ENCODE measurements at regions not wholly inside any gene's neighbourhood (a gene's known extent, or its start where the extent isn't known, plus 50 kb on each side); places are given as distances from the start of the nearest gene placed in this dataset.
A peak's percentile ranks its signal among the peaks of the same experiment; 100 is the strongest.

DNA sequence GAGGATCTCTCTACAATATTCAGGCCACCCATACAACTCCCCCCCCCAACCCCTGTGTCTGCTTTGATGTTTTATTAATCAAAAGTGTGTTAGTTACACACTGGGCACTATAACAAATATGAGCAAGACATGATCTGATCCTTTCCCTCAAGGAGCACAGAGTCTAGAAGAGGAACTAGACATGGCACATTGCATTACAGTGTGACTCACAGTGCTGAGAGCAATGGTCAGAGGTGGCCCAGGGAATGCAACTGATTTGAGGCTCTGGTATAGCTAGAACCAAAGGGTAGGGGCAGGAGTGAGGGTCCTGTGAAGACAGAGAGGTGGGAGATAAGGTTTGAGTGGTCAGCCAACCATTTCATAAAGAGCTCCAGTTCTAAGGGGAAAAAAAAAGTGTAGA is 539.2 kb downstream of the ACTL7B start:
- no peak for DNase-seq

- no peak for DNase-seq
Measured at GRCh38 chr9:108316066-108316465, 539.7 kb downstream of the ACTL7B start.

GRCh38 chr9:108311745-108312144 is 544.0 kb downstream of the ACTL7B start:
- no peak for DNase-seq

DNA sequence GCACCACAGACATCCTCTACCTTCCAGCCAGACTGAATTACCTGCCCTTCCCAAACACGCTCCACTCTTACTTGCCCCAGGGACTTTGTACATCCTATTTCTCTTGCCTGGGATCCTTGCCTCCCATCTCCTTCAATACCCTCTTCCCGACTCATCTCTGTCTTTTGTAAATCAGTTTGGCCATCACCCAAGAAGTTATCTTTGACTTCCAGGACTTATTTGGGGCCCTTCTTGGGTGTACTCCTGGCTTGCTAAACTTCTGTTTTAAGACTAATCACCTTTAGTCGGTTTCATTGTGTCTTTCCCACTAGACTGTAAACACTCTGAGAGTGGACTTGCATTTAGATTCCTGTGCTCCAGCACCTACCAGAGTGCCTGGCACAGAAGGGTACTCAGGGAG is 545.6 kb downstream of the ACTL7B start:
- DNase-seq: no peak

GRCh38 chr9:108300306-108301287 is 555.2 kb downstream of the ACTL7B start:
- DNase-seq: no peak

- no peak for DNase-seq
Measured at GRCh38 chr9:108297073-108297472, 558.7 kb downstream of the ACTL7B start.

GRCh38 chr9:108296056-108296455 is 559.7 kb downstream of the ACTL7B start:
- DNase-seq: no peak

DNA sequence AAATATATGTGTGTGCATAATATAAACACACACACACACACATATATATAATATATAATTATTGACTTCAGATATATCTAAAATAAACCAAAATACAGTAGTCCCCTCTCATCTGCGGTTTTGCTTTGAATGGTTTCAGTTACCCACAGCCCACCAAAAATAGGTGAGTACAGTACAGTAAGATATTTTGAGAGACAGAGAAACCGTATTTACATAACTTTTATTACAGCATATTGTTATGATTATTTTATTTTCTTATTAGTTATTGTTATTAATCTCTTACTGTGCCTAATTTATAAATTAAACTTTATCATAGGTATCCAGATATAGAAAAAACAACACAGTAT is 564.2 kb downstream of the ACTL7B start:
- DNase-seq: no peak

- DNase-seq: no peak
Measured at GRCh38 chr9:108290839-108291585, 564.8 kb downstream of the ACTL7B start.

DNA sequence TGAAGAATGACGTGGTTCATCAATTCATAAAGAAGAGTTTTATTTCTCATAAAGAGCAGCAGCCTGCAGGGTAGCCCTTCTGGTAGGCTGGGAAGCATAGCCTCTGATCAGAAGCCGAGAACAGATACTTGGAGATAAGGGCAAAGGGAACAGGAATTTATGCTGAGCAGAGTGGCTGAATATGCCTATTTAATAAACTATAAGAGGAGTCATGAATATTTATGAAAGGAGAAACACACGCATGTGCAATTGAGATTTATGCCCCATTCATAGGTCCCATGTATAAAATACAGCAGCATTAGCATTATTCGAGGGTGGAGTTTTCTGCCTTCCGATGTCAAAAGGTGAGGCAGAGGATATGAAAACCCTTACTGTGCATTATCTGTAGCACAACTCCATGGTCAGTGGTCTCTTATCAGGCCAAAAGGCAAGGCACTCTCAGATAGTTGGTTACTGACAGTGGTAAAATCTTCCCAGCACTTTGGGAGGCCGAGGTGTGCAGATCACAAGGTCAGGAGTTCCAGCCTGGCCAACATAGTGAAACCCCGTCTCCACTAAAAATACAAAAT is 569.1 kb downstream of the ACTL7B start:
- no peak for DNase-seq

DNA sequence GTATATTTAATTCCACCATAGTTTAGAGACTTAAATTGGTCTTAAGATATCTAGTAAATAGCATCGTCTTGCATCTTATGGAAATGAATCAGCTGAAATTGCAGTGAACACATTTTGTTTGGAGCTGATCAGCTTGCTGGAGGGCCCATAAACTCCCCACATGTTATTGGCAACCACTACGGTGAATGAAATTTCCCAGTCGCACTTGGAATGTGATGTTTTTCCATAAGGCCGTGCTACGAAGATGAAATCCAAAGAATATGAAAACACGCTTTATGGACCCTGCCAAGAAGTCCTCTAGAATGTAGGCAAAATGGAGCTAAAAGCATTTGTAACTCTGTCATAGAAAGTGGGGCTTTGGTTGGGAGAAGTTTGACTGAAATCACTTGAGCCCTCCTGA is 572.1 kb downstream of the ACTL7B start:
- no peak for DNase-seq

GRCh38 chr9:108282872-108283271 is 572.9 kb downstream of the ACTL7B start:
- no peak for DNase-seq

GRCh38 chr9:108281696-108282095 is 574.1 kb downstream of the ACTL7B start:
- DNase-seq: no peak

DNA sequence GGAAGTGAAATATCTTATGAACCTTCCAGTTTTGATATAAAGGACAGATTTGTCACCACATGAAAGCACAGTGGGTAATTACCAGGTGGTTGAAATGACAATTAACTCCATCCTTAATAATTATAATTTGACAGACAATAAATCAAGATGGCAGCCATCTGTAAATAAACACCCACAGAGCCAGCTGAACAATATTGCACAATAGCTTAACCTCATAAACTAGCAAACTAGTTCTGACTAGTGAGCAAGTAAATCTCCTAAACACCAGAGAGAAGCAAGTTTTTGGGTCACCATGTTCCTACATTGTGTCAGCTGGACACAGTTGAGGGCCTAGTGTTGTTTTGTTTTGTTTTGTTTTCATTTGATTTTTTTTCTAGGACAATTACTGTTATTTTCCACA is 577.4 kb downstream of the ACTL7B start:
- DNase-seq: no peak

- DNase-seq: no peak
Measured at GRCh38 chr9:108277216-108277615, 578.6 kb downstream of the ACTL7B start.

- DNase-seq: no peak
Measured at GRCh38 chr9:108275906-108276305, 579.9 kb downstream of the ACTL7B start.

DNA sequence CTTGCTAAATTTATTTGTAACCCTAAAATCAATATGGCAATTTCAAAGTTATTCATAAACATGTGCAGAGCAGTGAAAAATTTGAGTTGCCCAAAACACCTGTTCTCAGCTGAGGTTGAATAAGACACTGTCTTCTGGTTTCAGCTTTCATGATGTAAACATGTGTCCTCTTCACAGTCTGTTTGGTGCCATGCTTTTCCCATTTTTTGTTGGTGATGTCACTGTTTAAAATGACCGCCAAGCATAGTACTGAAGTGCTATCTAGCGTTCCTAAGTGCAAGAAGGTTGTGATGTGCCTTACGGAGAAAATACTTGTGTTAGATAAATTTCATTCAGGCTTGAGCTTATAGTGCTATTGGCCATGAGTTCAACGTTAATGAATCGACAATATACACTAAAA is 580.8 kb downstream of the ACTL7B start:
- no peak for DNase-seq

GRCh38 chr9:108273988-108274387 is 581.8 kb downstream of the ACTL7B start:
- DNase-seq: no peak

DNA sequence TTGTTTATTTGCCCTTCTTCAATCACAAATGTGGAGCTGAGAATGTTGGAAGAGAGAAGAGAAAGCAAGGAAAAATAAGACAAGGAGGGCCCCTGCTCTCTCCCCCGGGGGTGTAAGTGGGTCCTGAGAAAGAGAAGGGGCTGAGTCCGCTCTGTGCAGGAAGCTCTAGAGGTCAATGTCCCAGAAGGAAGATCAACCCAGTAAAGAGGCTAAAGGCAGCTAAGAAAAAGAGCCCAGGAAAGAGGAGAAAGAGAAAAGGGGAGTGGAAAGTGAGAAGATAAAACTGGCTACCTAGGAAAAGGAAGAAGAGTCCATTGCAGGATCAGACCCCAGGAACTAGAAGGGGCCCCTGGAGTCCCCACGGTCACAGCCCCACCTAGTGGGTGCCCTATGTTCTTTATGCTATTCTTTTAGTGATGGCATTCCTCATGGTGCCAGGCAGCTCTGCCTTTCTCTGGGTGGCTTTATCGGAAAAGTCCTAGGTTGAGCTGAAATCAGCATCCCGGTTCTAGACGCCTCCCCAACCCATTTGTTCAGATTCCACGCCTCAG is 583.4 kb downstream of the ACTL7B start:
- DNase-seq: no peak

GRCh38 chr9:108271646-108272348 is 584.0 kb downstream of the ACTL7B start:
- peak; percentile 47 for DNase-seq

- no peak for DNase-seq
Measured at GRCh38 chr9:108271236-108271635, 584.5 kb downstream of the ACTL7B start.

DNA sequence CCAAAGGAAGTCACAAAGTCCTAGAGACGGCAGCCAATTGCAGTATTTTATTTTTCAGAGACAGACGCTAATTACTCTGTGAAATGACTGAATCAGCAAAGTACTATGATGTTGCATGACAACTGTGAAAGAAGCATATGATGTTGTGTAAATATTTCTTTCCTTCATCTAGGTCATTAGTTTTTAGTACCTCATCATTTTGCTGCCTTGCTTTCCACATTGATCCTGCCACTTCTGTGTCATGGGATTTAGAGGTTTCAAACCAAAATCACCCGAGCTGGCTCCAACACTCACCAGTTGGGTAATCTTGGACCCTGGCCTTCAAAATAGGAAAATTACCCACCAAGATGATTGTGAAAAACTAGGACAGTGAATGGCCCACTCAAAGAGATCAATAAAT is 585.2 kb downstream of the ACTL7B start:
- DNase-seq: no peak

DNA sequence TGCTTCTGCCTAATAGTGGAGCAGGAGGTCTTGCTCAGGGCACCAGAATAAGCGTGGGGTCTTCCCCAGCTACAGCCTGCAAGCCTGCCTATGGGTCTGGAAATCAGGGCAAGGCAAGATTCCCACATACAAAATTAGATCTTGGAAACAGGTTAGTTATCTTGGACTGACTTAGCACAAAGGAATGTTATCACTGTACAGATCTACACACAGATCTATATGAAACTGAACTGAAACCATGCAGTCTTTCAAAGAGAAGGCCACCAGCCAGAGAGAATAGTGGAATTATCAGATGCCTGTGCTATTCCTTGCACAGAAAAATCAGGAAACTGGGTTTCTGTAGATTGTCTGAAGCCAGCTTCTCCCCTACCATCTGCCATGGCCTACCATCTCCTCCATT is 585.7 kb downstream of the ACTL7B start:
- no peak for DNase-seq

All from retina (tissue), 1 donor.